Body of pancreas (tissue), 4 donors: ENCODE measurements at regions not wholly inside any gene's neighbourhood (a gene's known extent, or its start where the extent isn't known, plus 50 kb on each side); places are given as distances from the start of the nearest gene placed in this dataset.

Experiments
- POLR2A ChIP-seq, 3 donors: fragments of 450-650 bp; IDR thresholded peaks; one replicate each; pipeline ENCODE4 v1.6.1; 2016; ENCODE audit warnings: antibody characterized with exemption in 3 of 3, mild to moderate bottlenecking in 2 of 3
- TF ChIP-seq, protein P1 (sequence below), 7 experiments: fragments of 450-650 bp in 4 of 7; fragments of 200-600 bp in 3 of 7; sonication (generic) in 3 of 7; IDR thresholded peaks; one replicate each; pipeline ENCODE4 v1.5.1; 2016 to 2019; ENCODE audit warnings: antibody characterized with exemption in 7 of 7

DNA sequence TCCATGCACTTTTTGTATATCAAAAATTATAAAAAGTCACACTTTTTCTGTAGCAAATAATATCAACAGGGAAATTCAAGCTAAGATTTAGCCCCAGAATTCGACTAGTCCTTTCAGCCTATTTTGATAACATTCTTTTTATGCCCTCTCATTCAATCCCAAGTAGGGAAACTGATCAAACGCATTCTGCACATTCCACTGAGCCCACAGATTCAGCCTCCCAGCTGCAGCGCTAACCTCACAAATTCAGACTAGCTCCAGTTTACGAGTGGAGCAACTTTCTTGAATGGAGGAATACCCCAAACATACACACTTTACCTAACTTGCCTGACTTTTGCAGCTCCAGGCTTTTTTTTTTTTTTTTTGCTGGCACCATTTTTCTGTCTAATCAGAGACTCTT is 70.3 kb upstream of the HEY2 start:
- TF ChIP-seq, protein P1, sequence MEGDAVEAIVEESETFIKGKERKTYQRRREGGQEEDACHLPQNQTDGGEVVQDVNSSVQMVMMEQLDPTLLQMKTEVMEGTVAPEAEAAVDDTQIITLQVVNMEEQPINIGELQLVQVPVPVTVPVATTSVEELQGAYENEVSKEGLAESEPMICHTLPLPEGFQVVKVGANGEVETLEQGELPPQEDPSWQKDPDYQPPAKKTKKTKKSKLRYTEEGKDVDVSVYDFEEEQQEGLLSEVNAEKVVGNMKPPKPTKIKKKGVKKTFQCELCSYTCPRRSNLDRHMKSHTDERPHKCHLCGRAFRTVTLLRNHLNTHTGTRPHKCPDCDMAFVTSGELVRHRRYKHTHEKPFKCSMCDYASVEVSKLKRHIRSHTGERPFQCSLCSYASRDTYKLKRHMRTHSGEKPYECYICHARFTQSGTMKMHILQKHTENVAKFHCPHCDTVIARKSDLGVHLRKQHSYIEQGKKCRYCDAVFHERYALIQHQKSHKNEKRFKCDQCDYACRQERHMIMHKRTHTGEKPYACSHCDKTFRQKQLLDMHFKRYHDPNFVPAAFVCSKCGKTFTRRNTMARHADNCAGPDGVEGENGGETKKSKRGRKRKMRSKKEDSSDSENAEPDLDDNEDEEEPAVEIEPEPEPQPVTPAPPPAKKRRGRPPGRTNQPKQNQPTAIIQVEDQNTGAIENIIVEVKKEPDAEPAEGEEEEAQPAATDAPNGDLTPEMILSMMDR (IDR thresholded peaks at IDR 0.05): no peak
- no peak for TF ChIP-seq POLR2A (IDR thresholded peaks at IDR 0.05)
